ENCODE measurements at regions not wholly inside any gene's neighbourhood (a gene's known extent, or its start where the extent isn't known, plus 50 kb on each side); places are given as distances from the start of the nearest gene placed in this dataset.

DNA sequence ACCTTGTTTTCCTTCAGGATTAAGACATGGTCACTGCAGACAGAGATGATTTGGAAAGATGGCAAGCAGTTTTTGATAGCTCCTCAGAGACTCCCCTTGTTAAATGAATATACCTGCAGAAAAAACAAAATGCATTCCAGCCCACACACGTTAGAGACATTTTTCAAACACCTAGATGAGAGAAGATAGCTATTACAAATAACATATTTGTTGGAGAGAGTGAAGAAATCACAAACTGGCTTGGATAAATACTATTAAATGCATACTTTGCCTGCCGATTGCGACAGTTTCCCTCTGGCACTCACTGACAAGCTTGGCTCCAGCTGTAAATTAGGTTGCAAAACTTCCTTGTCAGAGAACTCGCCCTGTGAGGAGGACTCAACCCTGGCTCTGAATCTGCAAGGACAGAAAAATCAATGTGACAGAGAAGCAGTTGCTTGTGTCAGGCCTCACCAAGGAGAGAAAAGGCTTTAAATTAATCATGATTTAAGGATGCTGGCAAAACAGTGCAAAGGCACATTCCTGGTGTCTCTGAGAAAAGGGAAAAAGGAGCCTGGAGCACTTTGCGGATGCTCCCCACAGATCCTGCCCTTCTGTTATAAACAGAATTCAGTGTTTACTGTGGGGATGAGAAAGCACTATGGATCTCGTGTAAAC, 423.7 kb upstream of the MARCKS start:
- no peak overlapping the region for H3K4me3 ChIP-seq
- H3K36me3 ChIP-seq = no peaks in the 10 kb centered on the region
- no peaks in the 10 kb centered on the region for H3K9me3 ChIP-seq
- TF ChIP-seq CTCF (IDR thresholded peaks at IDR 0.05) = no peak
- no peak for TF ChIP-seq POLR2A (IDR thresholded peaks at IDR 0.05)
- TF ChIP-seq EP300 (IDR thresholded peaks at IDR 0.05) = no peak
- no peak overlapping the region for H3K27ac ChIP-seq
- no peaks in the 10 kb centered on the region for H3K4me1 ChIP-seq (ENCODE audit: insufficient read depth)
- H3K27me3 ChIP-seq = no peaks in the 10 kb centered on the region
- peak in 1 of 5 donors; percentile 55 for DNase-seq
- intact Hi-C loops (cut with DNase I) = no loop called here
- WGBS, 3 donors = 26 to 31% (median 30%) methylated on average over 6 of the region's 6 CpGs

DNA sequence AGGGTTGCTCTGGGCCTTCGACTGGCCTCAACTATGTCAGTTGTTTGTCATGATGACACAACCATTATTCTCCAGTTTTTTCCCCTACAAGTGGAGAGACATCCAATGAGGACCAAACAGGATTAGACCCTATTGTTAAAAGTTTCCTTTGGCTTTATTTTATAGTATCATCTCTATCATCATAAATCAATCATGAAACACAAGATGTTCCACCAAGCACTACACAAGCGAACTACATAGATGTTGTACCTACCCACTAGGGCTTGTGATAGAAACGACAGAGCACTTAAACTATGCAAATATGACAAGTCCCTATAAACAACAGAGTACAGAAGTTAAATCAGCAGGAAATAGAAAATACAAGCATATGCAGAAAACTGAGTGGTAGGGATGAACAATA, 422.5 kb upstream of the MARCKS start:
- intact Hi-C loops (cut with DNase I) = no loop called here
- WGBS, 3 donors = 54 to 67% (median 57%) methylated on average over 3 of the region's 3 CpGs
- Histone ChIP-seq H3K27me3 (no peaks in the 10 kb centered on the region), H3K4me3 (no peak overlapping the region), H3K4me1 (ENCODE audit: insufficient read depth) (no peaks in the 10 kb centered on the region), H3K36me3 (no peaks in the 10 kb centered on the region), H3K27ac (no peak overlapping the region), H3K9me3 (no peaks in the 10 kb centered on the region)
- no peak for DNase-seq
- TF ChIP-seq EP300 (IDR thresholded peaks at IDR 0.05) (no peak), POLR2A (IDR thresholded peaks at IDR 0.05) (no peak), CTCF (IDR thresholded peaks at IDR 0.05) (no peak)

GRCh38 chr6:113437566-113437965, 419.6 kb upstream of the MARCKS start:
- DNase-seq = no peak
- no peak overlapping the region for H3K27ac ChIP-seq
- H3K36me3 ChIP-seq = no peaks in the 10 kb centered on the region
- H3K27me3 ChIP-seq = no peaks in the 10 kb centered on the region
- TF ChIP-seq CTCF (IDR thresholded peaks at IDR 0.05) (no peak), EP300 (IDR thresholded peaks at IDR 0.05) (no peak), POLR2A (IDR thresholded peaks at IDR 0.05) (no peak)
- WGBS, 3 donors = 44 to 70% (median 63%) methylated on average over 3 of the region's 3 CpGs
- H3K4me3 ChIP-seq = no peak overlapping the region
- no peaks in the 10 kb centered on the region for H3K4me1 ChIP-seq (ENCODE audit: insufficient read depth)
- H3K9me3 ChIP-seq = no peaks in the 10 kb centered on the region
- intact Hi-C loops (cut with DNase I) = no loop called here

DNA sequence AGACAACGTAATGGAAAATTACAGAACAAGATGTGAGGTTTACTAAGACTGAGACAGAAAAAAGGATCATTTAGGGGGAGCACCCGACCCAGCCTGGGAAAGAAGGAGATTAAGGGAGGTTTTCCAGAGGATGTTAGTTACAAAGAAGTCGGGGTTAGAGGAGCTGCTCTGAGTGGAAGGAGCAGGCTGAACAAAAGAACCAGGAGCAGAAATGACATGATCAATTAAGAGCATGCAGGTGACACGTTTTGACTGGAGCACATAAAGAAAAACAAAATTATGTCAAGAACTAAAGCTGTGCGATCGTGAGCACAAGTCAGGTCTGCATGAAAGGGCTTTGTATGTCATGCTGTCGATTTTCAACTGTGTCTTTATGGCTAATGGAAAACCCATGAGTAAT, 417.3 kb upstream of the MARCKS start:
- intact Hi-C loops (cut with DNase I) = no loop called here
- 83 to 90% (median 86%) methylated on average over 7 of the region's 7 CpGs for WGBS, 3 donors
- no peaks in the 10 kb centered on the region for H3K27me3 ChIP-seq
- no peaks in the 10 kb centered on the region for H3K9me3 ChIP-seq
- no peak for DNase-seq
- no peak for TF ChIP-seq EP300 (IDR thresholded peaks at IDR 0.05)
- TF ChIP-seq POLR2A (IDR thresholded peaks at IDR 0.05) = no peak
- TF ChIP-seq CTCF (IDR thresholded peaks at IDR 0.05) = no peak
- no peaks in the 10 kb centered on the region for H3K36me3 ChIP-seq
- no peaks in the 10 kb centered on the region for H3K4me1 ChIP-seq (ENCODE audit: insufficient read depth)
- no peak overlapping the region for H3K27ac ChIP-seq
- H3K4me3 ChIP-seq = no peak overlapping the region

All from ovary (tissue), 7 donors.